H1 (cell line): ENCODE measurements at regions not wholly inside any gene's neighbourhood (a gene's known extent, or its start where the extent isn't known, plus 50 kb on each side); places are given as distances from the start of the nearest gene placed in this dataset.

Source experiments
- CTCF ChIA-PET: fragments of 300-600 bp; sonication (Branson Sonifier 250); formaldehyde crosslinking; loops from one replicate; lab custom pipeline; 2021; ENCODE audit not compliant: partially characterized antibody; lab: Charles Lee
- POLR2A ChIA-PET: fragments of 300-600 bp; sonication (Branson Sonifier 250); formaldehyde crosslinking; loops from one replicate; lab custom pipeline; 2021; ENCODE audit warnings: inconsistent platforms; ENCODE audit not compliant: partially characterized antibody; lab: Charles Lee
- DNase-seq, 2 experiments: peaks; one replicate each; pipeline versions ENCODE4 v3.0.0 to v3.0.0-alpha.2; 2010 to 2022; ENCODE audit warnings: low spot score in 2 of 2, low read depth in 1 of 2, mixed read lengths in 1 of 2
- FAIRE-seq: peaks from 2 replicates; lab custom pipeline; 2011; peaks lifted over from hg19 to GRCh38; lab: Jason Lieb, UNC
- H2AFZ ChIP-seq: 2 replicates; pipeline ENCODE4 v1.8.1; 2012; ENCODE audit warnings: low read length, inconsistent platforms
- H2AK5ac ChIP-seq: 2 replicates; pipeline ENCODE4 v1.6.1; 2013; ENCODE audit warnings: low read depth, low read length
- H2BK120ac ChIP-seq: replicated peaks from 2 replicates; pipeline ENCODE3; 2013; ENCODE audit warnings: low read depth, low read length, inconsistent platforms
- H2BK12ac ChIP-seq: 2 replicates; pipeline ENCODE4 v1.6.1; 2013; ENCODE audit warnings: low read depth, low read length
- H2BK15ac ChIP-seq: 2 replicates; pipeline ENCODE4 v1.6.1; 2013; ENCODE audit warnings: low read length
- H2BK20ac ChIP-seq: 2 replicates; pipeline ENCODE4 v1.6.1; 2013; ENCODE audit warnings: low read length
- H2BK5ac ChIP-seq: 2 replicates; pipeline ENCODE4 v1.6.1; 2013; ENCODE audit warnings: low read depth, low read length
- H3K14ac ChIP-seq: 2 replicates; pipeline ENCODE4 v1.6.1; 2013; ENCODE audit warnings: inconsistent platforms; ENCODE audit not compliant: insufficient read length
- H3K18ac ChIP-seq: 2 replicates; pipeline ENCODE4 v1.6.1; 2013; ENCODE audit warnings: low read length; ENCODE audit errors: extremely low read depth
- H3K23ac ChIP-seq: 2 replicates; pipeline ENCODE4 v1.6.1; 2013; ENCODE audit warnings: inconsistent platforms; ENCODE audit not compliant: insufficient read length
- H3K23me2 ChIP-seq: 2 replicates; pipeline ENCODE4 v1.6.1; 2013; ENCODE audit warnings: low read depth, low read length
- H3K27ac ChIP-seq: 2 replicates; pipeline ENCODE4 v1.6.1; 2011; ENCODE audit warnings: low read depth, low read length, inconsistent platforms
- H3K27me3 ChIP-seq, 4 experiments: replicated peaks in 1 of 4; 1 replicate in 1 of 4; 2 replicates in 3 of 4; pipeline versions ENCODE4 v1.6.1 to v1.8.1; 2011 to 2013; ENCODE audit warnings: low read length in 3 of 4, mild to moderate bottlenecking in 3 of 4, inconsistent platforms in 2 of 4, mixed read lengths in 2 of 4, moderate library complexity in 1 of 4; ENCODE audit not compliant: control insufficient read depth in 3 of 4, insufficient read depth in 3 of 4; ENCODE audit errors: extremely low read depth in 1 of 4
- H3K36me3 ChIP-seq, 4 experiments: 2 replicates each; pipeline versions ENCODE4 v1.6.1 to v1.8.1; 2011 to 2013; ENCODE audit warnings: mild to moderate bottlenecking in 4 of 4, low read length in 3 of 4, moderate library complexity in 2 of 4, control low read depth in 1 of 4, inconsistent platforms in 1 of 4; ENCODE audit not compliant: insufficient read depth in 4 of 4, control insufficient read depth in 2 of 4
- H3K4ac ChIP-seq: replicated peaks from 2 replicates; pipeline ENCODE3; 2013; ENCODE audit warnings: low read length, low read depth, mixed read lengths, inconsistent platforms; ENCODE audit not compliant: insufficient read length
- H3K4me1 ChIP-seq, 4 experiments: replicated peaks in 1 of 4; 1 replicate in 1 of 4; 2 replicates in 3 of 4; pipeline versions ENCODE4 v1.6.1 to v1.8.1; 2011 to 2013; ENCODE audit warnings: low read length in 3 of 4, inconsistent platforms in 2 of 4, mixed read lengths in 1 of 4; ENCODE audit not compliant: insufficient read depth in 4 of 4, control insufficient read depth in 3 of 4
- H3K4me2 ChIP-seq, 2 experiments: 2 replicates each; pipeline versions ENCODE4 v1.6.1 to v1.8.1; 2011 to 2013; ENCODE audit warnings: low read depth in 2 of 2, low read length in 2 of 2, control low read depth in 1 of 2, inconsistent platforms in 1 of 2, mild to moderate bottlenecking in 1 of 2; ENCODE audit not compliant: insufficient read depth in 1 of 2
- H3K4me3 ChIP-seq, 4 experiments: fragments of 200-600, 300-600 bp in 1 of 4; sonication (generic), shearing (Covaris generic), sonication (Bioruptor Twin) in 1 of 4; 2 replicates each; pipeline versions ENCODE4 v1.5.1 to v1.8.1; 2011 to 2016; ENCODE audit warnings: low read length in 4 of 4, low read depth in 3 of 4, control low read depth in 2 of 4, inconsistent platforms in 2 of 4, mild to moderate bottlenecking in 2 of 4, mixed read lengths in 1 of 4, moderate library complexity in 1 of 4; ENCODE audit not compliant: insufficient read depth in 2 of 4; ENCODE audit errors: extremely low read depth in 1 of 4
- H3K56ac ChIP-seq: replicated peaks from 2 replicates; pipeline ENCODE3; 2013; ENCODE audit warnings: low read depth, mild to moderate bottlenecking, mixed read lengths, low read length, inconsistent platforms; ENCODE audit not compliant: insufficient read length
- H3K79me1 ChIP-seq: 2 replicates; pipeline ENCODE4 v1.6.1; 2013; ENCODE audit warnings: low read depth, low read length, control low read depth
- H3K79me2 ChIP-seq, 2 experiments: 2 replicates each; pipeline versions ENCODE4 v1.6.1 to v1.8.1; 2012 to 2013; ENCODE audit warnings: low read length in 2 of 2, mild to moderate bottlenecking in 2 of 2, inconsistent platforms in 1 of 2; ENCODE audit not compliant: insufficient read depth in 2 of 2, control insufficient read depth in 1 of 2
- H3K9ac ChIP-seq, 4 experiments: replicated peaks in 1 of 4; 1 replicate in 1 of 4; 2 replicates in 3 of 4; pipeline versions ENCODE4 v1.6.1 to v1.8.1; 2011 to 2013; ENCODE audit warnings: low read depth in 3 of 4, low read length in 3 of 4, control low read depth in 2 of 4, mild to moderate bottlenecking in 2 of 4, moderate library complexity in 2 of 4, inconsistent platforms in 1 of 4; ENCODE audit errors: extremely low read depth in 1 of 4
- H3K9me3 ChIP-seq, 2 experiments: 2 replicates each; pipeline versions ENCODE4 v1.6.1 to v1.8.1; 2012 to 2013; ENCODE audit warnings: mild to moderate bottlenecking in 2 of 2, moderate library complexity in 2 of 2, control low read depth in 1 of 2, inconsistent platforms in 1 of 2, low read depth in 1 of 2, low read length in 1 of 2, mixed read lengths in 1 of 2; ENCODE audit not compliant: insufficient read depth in 2 of 2
- H4K20me1 ChIP-seq, 2 experiments: replicated peaks in 1 of 2; 2 replicates each; pipeline versions ENCODE3 to v1.8.1; 2011 to 2013; ENCODE audit warnings: inconsistent platforms in 2 of 2, low read length in 2 of 2, mild to moderate bottlenecking in 1 of 2; ENCODE audit not compliant: insufficient read depth in 2 of 2, control insufficient read depth in 1 of 2
- H4K5ac ChIP-seq: 2 replicates; pipeline ENCODE4 v1.6.1; 2013; ENCODE audit warnings: low read length, low read depth, mixed read lengths, inconsistent platforms; ENCODE audit not compliant: insufficient read length
- H4K8ac ChIP-seq: 2 replicates; pipeline ENCODE4 v1.8.0; 2013; ENCODE audit warnings: mild to moderate bottlenecking, moderate library complexity, low read length, inconsistent platforms; ENCODE audit not compliant: insufficient read depth; ENCODE audit errors: extremely low read depth
- H4K91ac ChIP-seq: replicated peaks from 2 replicates; pipeline ENCODE3; 2013; ENCODE audit warnings: low read length, mixed read lengths, inconsistent platforms; ENCODE audit not compliant: insufficient read length
- CBX5 ChIP-seq: fragments of 300-800, 300-1000 bp; sonication (generic); IDR thresholded peaks from 2 replicates; pipeline ENCODE4 v1.7.1; 2016; ENCODE audit warnings: antibody characterized with exemption, low read length, low read depth
- CHD1 ChIP-seq: IDR thresholded peaks from 2 replicates; pipeline ENCODE4 v1.6.1; 2012; ENCODE audit warnings: low read depth, low read length, improper control_type of control experiment
- CHD2 ChIP-seq: IDR thresholded peaks from 2 replicates; pipeline ENCODE4 v1.6.1; 2012; ENCODE audit warnings: low read length, improper control_type of control experiment
- CTBP2 ChIP-seq: IDR thresholded peaks from 2 replicates; pipeline ENCODE4 v1.7.0; 2011; ENCODE audit warnings: borderline replicate concordance, mild to moderate bottlenecking, moderate library complexity, mixed read lengths, low read length; ENCODE audit not compliant: insufficient read depth, insufficient read length
- CTCF ChIP-seq, 3 experiments: IDR thresholded peaks; 1 replicate in 2 of 3; 2 replicates in 1 of 3; pipeline versions ENCODE4 v1.5.1 to v1.6.1; 2011; ENCODE audit warnings: low read length in 3 of 3, mild to moderate bottlenecking in 3 of 3, inconsistent platforms in 2 of 3, low read depth in 1 of 3, moderate library complexity in 1 of 3; ENCODE audit not compliant: insufficient read depth in 1 of 3; ENCODE audit errors: control extremely low read depth in 1 of 3
- EGR1 ChIP-seq: IDR thresholded peaks from 2 replicates; pipeline ENCODE4 v1.6.1; 2011; ENCODE audit warnings: low read depth, low read length, borderline replicate concordance
- EP300 ChIP-seq, 2 experiments: IDR thresholded peaks; 1 replicate in 1 of 2; 2 replicates in 1 of 2; pipeline ENCODE4 v1.6.1; 2011 to 2012; ENCODE audit warnings: low read depth in 2 of 2, low read length in 2 of 2, mild to moderate bottlenecking in 2 of 2, borderline replicate concordance in 1 of 2, inconsistent platforms in 1 of 2, moderate library complexity in 1 of 2
- GTF2F1 ChIP-seq: IDR thresholded peaks from 2 replicates; pipeline ENCODE4 v1.6.1; 2012; ENCODE audit warnings: low read depth, low read length, improper control_type of control experiment, borderline replicate concordance
- USF2 ChIP-seq: IDR thresholded peaks from 2 replicates; pipeline ENCODE4 v1.6.1; 2011; ENCODE audit warnings: low read length, improper control_type of control experiment
- YY1 ChIP-seq: IDR thresholded peaks from 2 replicates; pipeline ENCODE4 v1.6.1; 2011; ENCODE audit warnings: low read depth, mild to moderate bottlenecking, low read length
- WGBS, 2 experiments: shearing (Covaris generic) in 1 of 2; methylation state at CpG; one replicate each; pipeline versions ENCODE4 v1.1.6 to v1.1.7; 2013 to 2015; ENCODE audit warnings: low lambda C conversion rate in 2 of 2, mixed read lengths in 2 of 2, inconsistent platforms in 1 of 2, low coverage in 1 of 2, missing lambda C conversion rate in 1 of 2; ENCODE audit not compliant: insufficient replicate concordance in 2 of 2, insufficient coverage in 1 of 2, insufficient read length in 1 of 2; ENCODE audit errors: extremely low coverage in 1 of 2, missing lambda C conversion rate in 1 of 2; 5-methylcytosine and 5-hydroxymethylcytosine counted together

- H4K20me1 ChIP-seq = no peaks in the 10 kb centered on the region
- POLR2A ChIA-PET = interaction anchor here (1.1 kb wide), 1 partner anchor 20 kb away, joined by 3 read pairs; no protein-coding TSS in a partner anchor
Observed at GRCh38 chr12:105622220-105622619, 291.7 kb downstream of the C12orf75 start.

More at GRCh38 chr12:105622220-105622619, 291.7 kb downstream of the C12orf75 start:
- no peaks in the 10 kb centered on the region for H3K79me2 ChIP-seq
- H3K4ac ChIP-seq = no peak overlapping the region
- FAIRE-seq = no peak
- no peak for TF ChIP-seq CTCF (IDR thresholded peaks at IDR 0.05; ENCODE audit: control extremely low read depth in 1 of 3, insufficient read depth in 1 of 3, low read depth in 1 of 3, low read length in 3 of 3)
- TF ChIP-seq CHD1 = no peak
- no peak for TF ChIP-seq CBX5
- no peak for TF ChIP-seq CHD2
- no peak for TF ChIP-seq CTBP2
- TF ChIP-seq EP300 (IDR thresholded peaks at IDR 0.05; ENCODE audit: borderline replicate concordance in 1 of 2, low read depth in 2 of 2, low read length in 2 of 2) = no peak
- TF ChIP-seq GTF2F1 = no peak
- TF ChIP-seq USF2 = no peak
- no peak for TF ChIP-seq YY1
- TF ChIP-seq EGR1 = no peak
- no peak overlapping the region for H4K5ac ChIP-seq
- H3K14ac ChIP-seq = no peak overlapping the region
- no peaks in the 10 kb centered on the region for H3K79me1 ChIP-seq
- no peaks in the 10 kb centered on the region for H3K27me3 ChIP-seq
- no peak overlapping the region for H3K27ac ChIP-seq
- DNase-seq = no peak
- H3K9ac ChIP-seq = no peak overlapping the region
- no peak overlapping the region for H2BK20ac ChIP-seq
- no peak overlapping the region for H4K8ac ChIP-seq
- no peaks in the 10 kb centered on the region; the same call in 1 of the 2 replicates for H3K23me2 ChIP-seq
- no peaks in the 10 kb centered on the region for H3K36me3 ChIP-seq
- no peaks in the 10 kb centered on the region for H3K4me1 ChIP-seq
- no peak overlapping the region for H2AFZ ChIP-seq
- no peak overlapping the region for H3K56ac ChIP-seq
- H3K18ac ChIP-seq = no peak overlapping the region
- H2BK15ac ChIP-seq = no peak overlapping the region
- H3K9me3 ChIP-seq = no peaks in the 10 kb centered on the region
- CTCF ChIA-PET = interaction anchor here (2.7 kb wide), 1 partner anchor 83 kb away, joined by 10 read pairs; no protein-coding TSS in a partner anchor
- H4K91ac ChIP-seq = no peak overlapping the region
- no peak overlapping the region for H3K23ac ChIP-seq
- no peak overlapping the region for H2BK5ac ChIP-seq
- no peak overlapping the region for H3K4me2 ChIP-seq
- H2AK5ac ChIP-seq = no peak overlapping the region
- no peak overlapping the region for H2BK12ac ChIP-seq
- H2BK120ac ChIP-seq = no peak overlapping the region
- no peak overlapping the region for H3K4me3 ChIP-seq
- 92% methylated on average over 2 of the region's 2 CpGs; no CpG with 5 or more reads in 1 of the 2 experiments for WGBS, 2 experiments
